ENCODE measurements at regions not wholly inside any gene's neighbourhood (a gene's known extent, or its start where the extent isn't known, plus 50 kb on each side); places are given as distances from the start of the nearest gene placed in this dataset. TPM values are rescaled to one million over a fixed set of nuclear protein-coding genes. Genes with fewer than 3 reads are reported as not detected.
"Not testable (repeated sequence)": the region's sequence is repeated elsewhere in the genome, so short reads cannot be mapped to it uniquely, and the experiment has no call there.

GRCh38 chr16:31810863-31811262 lies 62.7 kb upstream of the ZNF267 start:
- WGBS, 2 experiments (ENCODE audit: low coverage in 1 of 2, low lambda C conversion rate in 2 of 2, missing lambda C conversion rate in 2 of 2) = 12 to 13% methylated on average over 5 of the region's 5 CpGs
- Histone ChIP-seq H3K27ac (no peak overlapping the region), H3K9ac (no peak overlapping the region), H3K4me2 (ENCODE audit: unreplicated experiment) (no peak overlapping the region), H3K79me2 (ENCODE audit: insufficient read depth) (no peaks in the 10 kb centered on the region), H3K4me3 (no peak overlapping the region), H2AFZ (no peak overlapping the region), H3K27me3 (replicated peaks; ENCODE audit: insufficient read depth) (no peaks in the 10 kb centered on the region), H3K9me2 (ENCODE audit: insufficient read depth) (no peaks in the 10 kb centered on the region), H3K9me3 (ENCODE audit: low read depth) (peaks cover 3% of the 10 kb centered on the region), H3K36me3 (ENCODE audit: low read depth) (no peaks in the 10 kb centered on the region), H3K4me1 (ENCODE audit: insufficient read depth) (no peaks in the 10 kb centered on the region), H3F3A (ENCODE audit: insufficient read depth) (no peaks in the 10 kb centered on the region), H4K20me1 (ENCODE audit: insufficient read depth) (no peaks in the 10 kb centered on the region)
- in situ Hi-C loops (cut with MboI) = no loop called here
- DNase-seq = no peak
- no peak for TF ChIP-seq EZH2phosphoT487 (IDR thresholded peaks at IDR 0.05; ENCODE audit: insufficient read depth, low read depth)
- no peak for TF ChIP-seq EZH2 (IDR thresholded peaks at IDR 0.05; ENCODE audit: insufficient read depth, poor library complexity, severe bottlenecking)

GRCh38 chr16:31816141-31816540 lies 57.5 kb upstream of the ZNF267 start:
- H3K9me3 ChIP-seq (ENCODE audit: low read depth); H3K4me1 ChIP-seq (ENCODE audit: insufficient read depth); DNase-seq; H3K79me2 ChIP-seq (ENCODE audit: insufficient read depth); in situ Hi-C loops (cut with MboI); H3K36me3 ChIP-seq (ENCODE audit: low read depth); H4K20me1 ChIP-seq (ENCODE audit: insufficient read depth); H3K4me2 ChIP-seq (ENCODE audit: unreplicated experiment); H3K9me2 ChIP-seq (ENCODE audit: insufficient read depth); H3K4me3 ChIP-seq; H2AFZ ChIP-seq; H3F3A ChIP-seq (ENCODE audit: insufficient read depth); H3K27me3 ChIP-seq (replicated peaks; ENCODE audit: insufficient read depth); H3K27ac ChIP-seq; H3K9ac ChIP-seq: not testable (repeated sequence)
- 33 to 35% methylated on average over 2 to 5 of the region's 6 CpGs for WGBS, 2 experiments (ENCODE audit: low coverage in 1 of 2, low lambda C conversion rate in 2 of 2, missing lambda C conversion rate in 2 of 2)

- H3K36me3 ChIP-seq (ENCODE audit: low read depth) = no peaks in the 10 kb centered on the region
- no peak overlapping the region for H3K4me2 ChIP-seq (ENCODE audit: unreplicated experiment)
- DNase-seq = no peak
- no peaks in the 10 kb centered on the region for H4K20me1 ChIP-seq (ENCODE audit: insufficient read depth)
- no peaks in the 10 kb centered on the region for H3F3A ChIP-seq (ENCODE audit: insufficient read depth)
- no peak overlapping the region for H2AFZ ChIP-seq
- no peaks in the 10 kb centered on the region for H3K79me2 ChIP-seq (ENCODE audit: insufficient read depth)
- no peaks in the 10 kb centered on the region for H3K27me3 ChIP-seq (replicated peaks; ENCODE audit: insufficient read depth)
- in situ Hi-C loops (cut with MboI) = no loop called here
- H3K27ac ChIP-seq = no peak overlapping the region
- H3K9me3 ChIP-seq (ENCODE audit: low read depth) = no peaks in the 10 kb centered on the region
- H3K4me1 ChIP-seq (ENCODE audit: insufficient read depth) = no peaks in the 10 kb centered on the region
- H3K9me2 ChIP-seq (ENCODE audit: insufficient read depth) = no peaks in the 10 kb centered on the region
- TF ChIP-seq EZH2 (IDR thresholded peaks at IDR 0.05; ENCODE audit: insufficient read depth, poor library complexity, severe bottlenecking) = no peak
- no peak for TF ChIP-seq EZH2phosphoT487 (IDR thresholded peaks at IDR 0.05; ENCODE audit: insufficient read depth, low read depth)
- H3K4me3 ChIP-seq = no peak overlapping the region
- H3K9ac ChIP-seq = no peak overlapping the region
- 18 to 32% methylated on average over 12 to 14 of the region's 38 CpGs for WGBS, 2 experiments (ENCODE audit: low coverage in 1 of 2, low lambda C conversion rate in 2 of 2, missing lambda C conversion rate in 2 of 2)
Measured at GRCh38 chr16:31819386-31819785, 54.2 kb upstream of the ZNF267 start.

- no peak for DNase-seq
- H3K27ac ChIP-seq = no peak overlapping the region
- H3K27me3 ChIP-seq (replicated peaks; ENCODE audit: insufficient read depth) = no peaks in the 10 kb centered on the region
- 56 to 59% methylated on average over 16 of the region's 16 CpGs for WGBS, 2 experiments (ENCODE audit: low coverage in 1 of 2, low lambda C conversion rate in 2 of 2, missing lambda C conversion rate in 2 of 2)
- no peak overlapping the region for H3K9ac ChIP-seq
- no peaks in the 10 kb centered on the region for H3K9me2 ChIP-seq (ENCODE audit: insufficient read depth)
- H3K79me2 ChIP-seq (ENCODE audit: insufficient read depth) = no peaks in the 10 kb centered on the region
- TF ChIP-seq EZH2phosphoT487 (IDR thresholded peaks at IDR 0.05; ENCODE audit: insufficient read depth, low read depth) (no peak), EZH2 (IDR thresholded peaks at IDR 0.05; ENCODE audit: insufficient read depth, poor library complexity, severe bottlenecking) (no peak)
- no peaks in the 10 kb centered on the region for H3K9me3 ChIP-seq (ENCODE audit: low read depth)
- H3F3A ChIP-seq (ENCODE audit: insufficient read depth) = no peaks in the 10 kb centered on the region
- H2AFZ ChIP-seq = no peak overlapping the region
- no peak overlapping the region for H3K4me2 ChIP-seq (ENCODE audit: unreplicated experiment)
- no peaks in the 10 kb centered on the region for H4K20me1 ChIP-seq (ENCODE audit: insufficient read depth)
- H3K4me3 ChIP-seq = no peak overlapping the region
- H3K4me1 ChIP-seq (ENCODE audit: insufficient read depth) = no peaks in the 10 kb centered on the region
- no peaks in the 10 kb centered on the region for H3K36me3 ChIP-seq (ENCODE audit: low read depth)
- in situ Hi-C loops (cut with MboI) = no loop called here
Measured at GRCh38 chr16:31819948-31820347, 53.7 kb upstream of the ZNF267 start.

Small RNAs in the stretch of these regions (small RNA-seq; reads per million reads assigned to genes)
- not detected for gene AC074050.1 (ENCODE audit: low read depth, low replicate concordance)

Measured in GM23248 (cell line).